ENCODE measurements at regions not wholly inside any gene's neighbourhood (a gene's known extent, or its start where the extent isn't known, plus 50 kb on each side); places are given as distances from the start of the nearest gene placed in this dataset.

GRCh38 chr6:99219788-99220187 is 129.7 kb downstream of the FAXC start:
- FAIRE-seq, result no peak

GRCh38 chr6:99216959-99217358 is 132.5 kb downstream of the FAXC start:
- no peak for FAIRE-seq

More at GRCh38 chr6:99219788-99220187, 129.7 kb downstream of the FAXC start:
- no peak for DNase-seq (ENCODE audit: low spot score in 2 of 2)

GRCh38 chr6:99195986-99196655 is 153.4 kb downstream of the FAXC start:
- DNase-seq (ENCODE audit: low spot score in 2 of 2) (no peak), FAIRE-seq (no peak)

More at GRCh38 chr6:99216959-99217358, 132.5 kb downstream of the FAXC start:
- no peak for DNase-seq (ENCODE audit: low spot score in 2 of 2)

GRCh38 chr6:99192561-99192960 is 156.9 kb downstream of the FAXC start:
- FAIRE-seq (no peak), DNase-seq (ENCODE audit: low spot score in 2 of 2) (no peak)

DNA sequence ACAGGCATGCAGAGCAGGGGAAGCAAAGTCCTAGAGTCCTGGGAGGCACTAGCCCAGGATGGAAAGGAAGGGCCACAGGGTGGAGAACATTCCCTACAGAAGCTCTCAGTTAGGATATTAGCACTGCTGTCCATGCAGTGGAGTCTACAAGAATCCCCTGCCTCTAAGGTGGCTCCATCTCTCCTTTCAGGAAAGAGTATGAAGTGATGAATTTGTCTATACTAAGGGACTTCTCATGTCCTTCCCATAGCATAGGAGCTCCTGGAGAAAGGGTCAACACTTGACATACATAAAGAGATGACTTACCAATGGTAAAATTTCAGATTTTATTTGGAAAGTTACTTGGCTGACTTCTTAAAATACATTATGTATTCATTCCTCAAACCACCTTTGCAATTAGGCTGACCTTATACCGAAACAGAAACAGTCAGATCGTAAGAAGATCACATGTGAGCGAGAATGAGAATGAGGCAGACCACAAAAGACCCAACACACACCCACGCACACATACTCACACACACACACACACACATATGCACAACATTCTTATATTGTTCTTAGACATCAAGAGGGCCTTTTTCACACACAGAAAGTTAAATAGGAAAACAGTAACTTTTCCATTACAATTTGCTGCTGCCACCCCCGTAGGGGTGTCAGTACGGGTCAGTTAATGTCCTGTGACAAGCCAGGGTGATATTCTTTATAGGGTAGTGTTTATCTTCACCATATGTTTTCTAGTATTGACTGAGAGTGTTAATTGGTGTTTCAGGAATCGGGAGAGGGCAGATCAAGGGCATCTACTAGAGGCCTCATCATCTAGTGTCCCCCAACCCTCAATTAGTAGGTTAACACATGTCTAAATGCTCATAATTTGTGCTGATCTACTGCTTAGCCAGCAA is 159.4 kb downstream of the FAXC start:
- FAIRE-seq, result no peak
- no peak for DNase-seq (ENCODE audit: low spot score in 2 of 2)

DNA sequence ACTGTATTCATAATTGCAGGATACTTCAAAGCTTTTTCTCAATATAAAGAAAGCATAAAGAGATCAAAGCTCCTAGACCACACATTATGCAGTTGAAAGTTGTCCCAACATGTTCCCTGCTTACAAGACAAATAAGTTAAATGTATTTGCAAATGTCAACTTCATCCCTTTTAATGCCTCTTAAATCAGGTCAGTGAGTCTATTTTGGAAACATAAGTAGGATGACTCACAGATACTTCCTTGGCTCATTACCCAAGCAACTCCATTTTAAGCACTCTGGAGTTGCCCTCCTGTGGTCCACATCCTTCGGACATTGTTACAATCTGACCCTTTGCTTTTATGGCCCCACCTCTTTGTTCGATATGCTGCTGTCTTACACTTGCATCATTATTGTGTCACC is 162.0 kb downstream of the FAXC start:
- no peak for DNase-seq (ENCODE audit: low spot score in 2 of 2)
- FAIRE-seq, result no peak

DNA sequence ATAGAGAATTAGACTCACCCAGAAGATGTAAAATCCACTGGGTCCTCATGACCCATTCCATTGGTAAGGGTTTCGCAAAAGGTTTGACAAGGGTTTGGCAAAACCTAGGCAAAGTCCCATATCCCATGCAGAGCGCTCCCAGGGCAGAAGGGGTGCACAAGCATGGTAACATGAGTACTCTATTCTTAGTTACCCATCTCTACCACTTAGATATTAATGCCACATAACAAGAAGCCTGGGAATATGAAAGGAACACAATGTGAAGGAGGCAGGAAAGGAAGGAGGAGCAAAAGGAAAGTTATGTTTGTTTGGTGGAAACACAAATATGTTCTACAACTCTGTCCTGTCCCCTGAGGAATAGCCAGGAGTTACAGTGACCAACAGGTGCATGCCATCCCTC is 163.1 kb downstream of the FAXC start:
- FAIRE-seq, result no peak
- DNase-seq (ENCODE audit: low spot score in 2 of 2), result no peak

GRCh38 chr6:99185525-99185924 is 163.9 kb downstream of the FAXC start:
- DNase-seq (ENCODE audit: low spot score in 2 of 2) (no peak), FAIRE-seq (no peak)

DNA sequence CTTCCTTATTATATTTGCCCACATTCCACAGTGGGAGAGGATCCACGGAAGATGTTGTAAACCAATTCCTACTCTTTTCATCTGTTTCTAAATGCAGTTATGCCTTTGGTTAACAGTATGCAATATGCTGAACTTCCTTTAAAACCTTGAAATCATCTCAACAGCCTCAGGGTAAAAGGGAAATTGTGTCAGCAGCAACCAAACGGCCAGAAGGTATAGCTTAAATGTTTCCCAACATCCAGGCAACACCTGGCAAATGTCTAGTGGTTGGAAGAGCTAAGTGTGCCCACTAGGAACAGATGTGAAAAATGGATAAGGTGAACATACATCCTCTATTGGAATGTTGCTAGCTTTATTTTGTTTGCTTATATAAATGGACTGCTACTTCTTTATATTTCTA is 164.8 kb downstream of the FAXC start:
- FAIRE-seq, result no peak
- DNase-seq (ENCODE audit: low spot score in 2 of 2), result no peak

GRCh38 chr6:99183066-99183465 is 166.4 kb downstream of the FAXC start:
- FAIRE-seq, result no peak

GRCh38 chr6:99181174-99181573 is 168.3 kb downstream of the FAXC start:
- DNase-seq (ENCODE audit: low spot score in 2 of 2), result no peak
- no peak for FAIRE-seq

More at GRCh38 chr6:99183066-99183465, 166.4 kb downstream of the FAXC start:
- no peak for DNase-seq (ENCODE audit: low spot score in 2 of 2)

DNA sequence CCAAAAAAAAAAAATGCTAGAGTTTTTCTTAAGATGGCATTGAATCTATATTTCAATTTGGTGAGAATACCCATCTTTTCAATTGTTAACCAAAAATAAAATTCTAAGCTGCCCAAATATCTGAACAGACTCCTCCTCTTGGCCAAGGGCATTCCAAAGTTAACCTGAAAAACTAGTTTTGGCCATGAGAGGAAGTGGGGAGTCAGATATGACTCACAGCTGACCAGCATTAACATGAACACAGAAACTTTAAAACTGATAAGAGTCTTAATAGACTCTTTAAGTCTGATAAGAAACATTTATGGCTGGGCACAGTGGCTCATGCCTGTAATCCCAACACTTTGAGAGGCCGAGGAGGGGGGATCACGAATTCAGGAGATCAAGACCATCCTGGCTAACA is 171.3 kb downstream of the FAXC start:
- DNase-seq (ENCODE audit: low spot score in 2 of 2) (no peak), FAIRE-seq (no peak)

GRCh38 chr6:99177736-99178135 is 171.7 kb downstream of the FAXC start:
- DNase-seq (ENCODE audit: low spot score in 2 of 2), result no peak
- no peak for FAIRE-seq

- no peak for DNase-seq (ENCODE audit: low spot score in 2 of 2)
- FAIRE-seq, result no peak
Observed at GRCh38 chr6:99165838-99166237, 183.6 kb downstream of the FAXC start.

- FAIRE-seq (no peak), DNase-seq (ENCODE audit: low spot score in 2 of 2) (no peak)
Observed at GRCh38 chr6:99152347-99152643, 197.2 kb downstream of the FAXC start.

DNA sequence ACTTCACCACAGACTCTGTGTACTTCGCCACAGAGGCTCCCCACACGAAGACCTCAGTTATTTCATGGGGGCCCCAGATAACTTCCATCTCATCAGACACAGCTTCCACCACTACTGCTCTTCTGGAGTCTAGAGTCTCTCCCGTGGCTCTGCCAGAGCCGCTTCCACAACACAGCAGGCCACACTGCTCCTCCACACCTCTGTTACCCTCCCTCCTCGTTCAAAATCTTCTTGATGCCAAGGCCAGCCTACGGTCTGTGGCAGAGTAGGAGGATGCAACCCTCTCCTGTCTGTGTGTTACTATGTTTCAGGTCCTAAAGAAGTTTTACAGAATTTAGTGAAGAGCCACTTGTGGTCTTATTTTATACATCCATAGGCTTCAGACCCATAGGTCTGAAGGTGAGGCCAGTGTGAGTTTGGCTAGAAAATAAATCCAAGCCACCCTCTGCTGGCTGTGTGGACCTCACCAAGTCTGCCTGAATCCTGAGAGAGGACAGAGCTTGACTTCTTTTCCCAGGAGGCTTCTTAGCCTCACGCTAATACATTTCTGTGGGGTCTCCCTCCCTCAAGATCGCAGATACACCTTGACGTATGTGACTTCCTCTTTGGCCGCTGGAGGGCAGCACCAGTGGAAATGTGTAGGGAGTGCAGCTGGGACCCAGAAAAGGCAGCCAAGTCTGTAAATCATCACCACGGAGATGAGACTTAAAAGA is 197.7 kb downstream of the FAXC start:
- no peak for DNase-seq (ENCODE audit: low spot score in 2 of 2)
- no peak for FAIRE-seq

DNA sequence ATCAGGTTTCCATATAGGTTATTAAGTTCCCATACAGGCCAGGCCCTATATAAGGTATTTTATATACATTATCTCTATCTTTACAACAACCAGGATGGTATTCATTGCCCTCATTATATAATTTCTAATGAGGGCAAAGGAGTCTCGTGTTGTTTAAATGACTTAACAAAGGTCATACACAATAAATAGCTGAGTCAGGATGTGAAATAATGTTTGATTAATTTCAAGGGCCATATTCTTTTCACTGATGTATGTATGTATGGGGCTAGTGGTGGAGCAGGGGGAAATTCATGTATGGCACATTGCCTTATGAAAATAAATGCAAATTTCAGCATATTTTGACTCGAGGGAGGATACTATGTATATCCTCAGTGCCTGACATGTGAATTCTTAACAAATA is 200.7 kb downstream of the FAXC start:
- FAIRE-seq, result no peak
- DNase-seq (ENCODE audit: low spot score in 2 of 2), result no peak

DNA sequence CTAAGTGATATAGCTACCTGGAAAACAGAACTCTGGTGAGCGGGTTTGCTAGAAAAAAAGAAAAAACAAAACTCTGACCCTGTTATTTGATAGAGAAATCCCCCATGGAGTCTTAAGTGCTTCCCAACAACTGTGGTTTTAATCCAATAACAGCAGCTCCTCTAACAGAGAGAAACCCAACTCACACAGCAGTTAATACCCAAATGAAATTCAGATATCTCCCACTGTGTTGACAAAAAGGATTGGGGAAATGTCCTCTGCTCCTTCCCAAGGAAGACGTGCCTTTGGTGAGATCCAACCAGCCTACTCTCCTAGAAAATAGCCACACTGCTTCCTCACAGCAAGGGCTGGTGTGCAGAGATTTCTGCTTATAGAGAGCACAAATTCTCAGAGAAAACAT is 200.4 kb upstream of the FBXL4 start:
- no peak for FAIRE-seq
- no peak for DNase-seq (ENCODE audit: low spot score in 2 of 2)

GRCh38 chr6:99147206-99147605 is 199.5 kb upstream of the FBXL4 start:
- FAIRE-seq, result no peak
- DNase-seq (ENCODE audit: low spot score in 2 of 2), result no peak

DNA sequence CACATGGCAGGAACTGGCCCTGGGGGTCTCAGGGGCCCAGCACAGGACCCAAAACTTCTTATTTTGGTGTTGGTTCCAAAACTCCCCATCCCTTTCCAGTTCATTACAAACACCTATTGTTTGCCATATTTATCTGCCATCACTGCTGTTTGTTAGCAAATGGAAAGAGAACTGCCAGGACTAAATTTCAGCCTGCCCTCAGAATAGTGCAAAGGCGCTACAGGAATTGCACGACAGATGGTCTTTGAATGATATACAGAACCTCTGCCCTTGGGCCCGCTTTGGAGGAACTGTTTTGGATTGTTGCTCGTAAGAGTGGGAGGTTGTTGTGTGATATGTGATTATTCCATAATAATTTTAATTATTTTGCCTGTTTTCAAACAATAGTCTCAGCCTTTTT is 199.0 kb upstream of the FBXL4 start:
- DNase-seq (ENCODE audit: low spot score in 2 of 2), result no peak
- no peak for FAIRE-seq

DNA sequence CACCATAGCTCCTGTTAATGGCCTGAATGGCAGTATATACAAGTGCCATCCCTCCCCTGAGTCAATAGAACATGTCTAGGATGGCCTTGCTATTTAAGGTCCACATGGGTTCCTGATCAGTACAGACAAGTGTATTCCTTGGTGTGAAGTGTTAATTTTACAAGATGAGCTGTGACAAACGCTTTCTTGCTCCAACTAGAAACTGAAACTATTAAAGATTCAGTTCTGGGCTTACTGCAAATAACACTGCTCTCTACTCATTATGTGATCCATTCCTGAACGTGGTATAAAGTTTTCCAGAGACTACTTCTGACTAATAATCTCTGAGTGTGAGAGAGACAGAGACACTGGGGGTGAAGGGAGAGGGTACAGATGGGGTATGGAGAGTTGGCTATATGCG is 198.0 kb upstream of the FBXL4 start:
- FAIRE-seq (no peak), DNase-seq (ENCODE audit: low spot score in 2 of 2) (no peak)

All from frontal cortex (tissue), 3 donors.